NCI-H2107 treated with DMSO at 0.1 percent for 48 hours (cell line): ENCODE measurements at regions not wholly inside any gene's neighbourhood (a gene's known extent, or its start where the extent isn't known, plus 50 kb on each side); places are given as distances from the start of the nearest gene placed in this dataset.

Source experiments
- DNase-seq: peaks from one replicate; lab custom pipeline; 2025; ENCODE audit not compliant: unreplicated experiment; lab: John Stamatoyannopoulos, UW

DNA sequence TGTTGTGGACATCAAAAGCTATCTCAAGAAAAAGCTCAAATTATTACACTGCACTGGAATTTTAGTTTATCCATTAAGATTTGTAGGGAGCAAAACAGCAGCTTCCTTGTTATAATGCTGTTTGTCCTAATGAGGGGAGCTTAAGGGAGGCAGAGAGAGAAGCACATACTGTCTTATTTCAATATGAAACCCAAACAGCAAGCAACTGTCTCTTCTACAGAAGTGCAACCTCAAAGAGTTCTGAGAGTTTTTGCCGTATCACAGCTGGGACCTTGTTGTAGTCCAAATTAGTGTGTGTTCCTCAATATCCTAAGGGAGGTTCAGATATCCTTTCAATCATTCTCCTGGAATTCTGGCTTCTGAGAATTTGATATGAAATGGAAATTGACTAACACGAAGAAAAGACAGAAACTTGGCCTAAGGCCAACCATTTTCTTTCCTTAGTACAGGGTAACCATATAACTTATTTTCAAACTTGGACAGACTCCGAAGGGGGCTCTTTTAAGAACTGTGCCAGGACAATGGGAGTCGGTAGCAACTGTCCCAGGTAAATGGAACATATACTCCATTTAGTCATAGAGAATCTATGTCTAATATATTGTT is 149.3 kb upstream of the CCN2 start:
- DNase-seq: no peak

DNA sequence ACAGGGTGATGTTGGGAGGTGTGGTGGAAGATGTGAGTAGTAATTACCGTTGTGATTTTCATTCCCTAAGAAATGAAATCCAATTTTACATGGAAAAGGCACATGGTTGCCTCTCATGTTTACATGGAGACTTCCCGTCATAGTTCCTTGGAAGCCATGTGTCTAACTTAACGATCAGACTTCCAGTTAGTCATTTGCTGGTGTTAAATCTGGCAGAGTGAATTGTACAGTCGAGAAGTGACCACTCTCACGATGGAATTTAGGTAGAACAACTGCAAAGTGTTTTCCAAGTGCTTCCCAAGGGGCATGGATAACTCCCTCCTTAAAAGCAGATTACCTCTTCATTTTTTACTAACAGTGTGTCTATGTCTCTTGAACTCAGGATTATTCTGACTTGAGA is 145.8 kb upstream of the CCN2 start:
- no peak for DNase-seq

DNA sequence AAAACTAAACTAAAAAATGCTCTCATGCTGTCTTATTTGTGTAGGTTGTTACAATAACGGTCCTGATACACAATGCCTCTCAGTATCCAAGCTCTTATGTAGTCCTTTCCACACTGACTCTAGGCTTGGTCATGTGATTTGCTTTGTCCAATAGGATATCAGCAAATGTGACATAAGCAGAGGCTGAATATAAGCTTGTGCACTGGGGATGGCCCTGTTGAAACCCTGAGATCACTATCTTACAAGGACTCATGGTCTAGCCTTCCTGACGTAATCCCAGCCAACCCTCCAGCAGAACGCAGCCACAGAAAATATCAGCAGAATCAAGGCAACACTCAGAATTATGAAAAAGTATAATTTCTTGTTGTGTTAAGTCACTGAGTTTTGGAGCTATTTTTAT is 145.1 kb upstream of the CCN2 start:
- DNase-seq: no peak

DNA sequence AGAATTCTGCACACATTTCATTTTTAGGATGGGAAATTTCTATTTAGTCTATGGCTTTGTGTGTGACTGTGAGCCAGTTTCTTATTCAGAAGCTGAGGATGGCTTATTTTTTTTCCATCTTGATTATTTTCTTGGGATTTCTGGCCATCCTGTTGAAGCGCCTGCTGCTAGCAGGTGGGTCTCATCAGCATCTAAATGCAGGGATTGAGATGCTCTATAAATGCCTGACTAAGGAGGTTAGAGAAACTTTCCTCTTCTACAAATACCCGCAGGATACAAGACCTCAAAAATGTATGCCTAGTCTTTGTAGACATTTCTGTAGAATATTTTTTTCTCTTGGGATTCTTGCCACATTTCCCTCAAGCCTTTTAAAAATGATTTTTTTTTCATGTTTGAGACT is 138.0 kb upstream of the CCN2 start:
- no peak for DNase-seq

DNA sequence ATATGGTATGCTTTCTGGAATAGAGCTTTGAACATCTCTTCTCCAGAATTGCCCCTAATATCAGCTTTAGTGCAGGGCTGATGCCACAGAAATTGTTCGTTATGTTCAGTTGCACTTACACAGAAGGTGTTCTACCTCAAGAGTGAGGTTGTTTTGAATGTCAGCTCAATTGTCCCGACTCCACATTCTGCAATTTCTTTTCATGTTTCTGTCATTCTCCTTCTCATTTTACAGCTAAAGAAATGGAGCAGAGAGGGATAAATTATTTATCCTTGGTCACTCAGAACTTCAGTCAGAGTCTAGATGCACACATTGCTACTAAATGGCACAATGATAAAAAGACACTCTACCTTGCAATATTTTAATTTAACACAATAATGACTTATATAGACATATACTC is 137.0 kb upstream of the CCN2 start:
- DNase-seq: no peak

DNA sequence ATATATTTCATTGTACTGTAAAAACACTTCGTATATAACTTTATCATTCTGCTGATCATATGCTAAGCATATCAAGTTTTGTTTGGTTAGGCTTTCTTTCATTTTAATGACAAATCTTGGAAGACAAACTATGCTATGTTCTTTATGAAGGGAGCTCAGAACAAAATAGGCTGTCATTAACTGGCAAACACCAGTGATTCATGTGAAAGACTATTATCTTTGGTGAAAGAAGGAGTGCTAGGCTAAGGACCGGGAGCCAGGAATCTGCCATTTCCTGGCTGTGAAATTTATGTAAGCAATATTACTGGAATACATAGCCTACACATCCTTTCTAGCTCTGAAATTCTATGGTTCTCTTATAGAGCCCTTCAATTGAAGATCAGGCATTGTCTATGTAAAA is 136.2 kb upstream of the CCN2 start:
- DNase-seq: no peak

DNA sequence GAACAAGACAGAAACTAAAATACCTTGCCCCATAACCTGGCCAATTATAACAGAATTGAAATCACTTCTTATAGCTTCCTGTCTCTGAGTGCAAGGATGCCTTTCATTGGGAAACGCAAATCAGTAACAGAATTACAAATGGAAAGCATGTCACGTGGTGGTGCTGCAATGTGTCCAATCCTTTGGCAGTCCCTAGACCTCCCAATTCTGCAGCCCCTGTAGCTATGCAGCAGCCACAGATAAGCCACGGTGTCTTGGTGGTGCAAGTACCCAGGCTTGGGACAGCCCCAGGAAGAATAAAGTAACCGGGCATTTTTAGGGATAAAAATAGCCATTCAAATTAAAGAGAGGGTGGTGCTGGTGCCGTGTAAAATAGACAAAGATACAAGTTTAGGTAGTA is 134.6 kb upstream of the CCN2 start:
- no peak for DNase-seq

DNA sequence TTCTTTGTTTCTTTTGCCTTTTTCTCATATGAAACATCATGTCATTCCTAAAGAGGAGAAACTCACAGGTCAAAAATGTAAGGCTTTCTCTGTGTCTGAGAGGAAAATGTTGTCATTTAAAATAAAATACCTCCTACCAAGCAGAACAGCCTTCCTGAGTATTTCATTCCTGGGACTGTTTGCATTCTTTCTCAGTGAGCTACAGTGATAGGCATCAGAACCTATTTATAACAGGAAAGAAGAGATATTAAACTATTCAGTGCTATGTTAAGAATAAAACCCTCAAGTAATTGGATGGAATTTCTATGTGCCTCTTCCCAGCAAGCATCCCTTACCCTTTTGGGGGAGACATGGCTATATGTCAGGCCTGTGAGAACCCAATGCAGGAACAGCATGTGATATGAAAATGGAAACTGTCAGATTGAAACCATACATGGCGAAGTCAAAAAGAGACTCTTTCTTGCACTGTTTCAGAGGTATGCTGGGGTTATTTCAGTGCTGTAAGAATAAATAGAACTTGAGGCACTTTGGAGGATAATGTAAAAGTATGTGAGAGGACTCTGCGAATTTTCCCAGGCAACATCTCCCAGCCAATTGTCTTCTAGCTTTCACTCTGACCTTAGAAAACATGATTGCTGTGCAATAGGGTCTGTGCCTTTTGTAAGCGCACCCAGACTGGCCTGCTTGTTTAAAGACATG is 133.8 kb upstream of the CCN2 start:
- DNase-seq: no peak

DNA sequence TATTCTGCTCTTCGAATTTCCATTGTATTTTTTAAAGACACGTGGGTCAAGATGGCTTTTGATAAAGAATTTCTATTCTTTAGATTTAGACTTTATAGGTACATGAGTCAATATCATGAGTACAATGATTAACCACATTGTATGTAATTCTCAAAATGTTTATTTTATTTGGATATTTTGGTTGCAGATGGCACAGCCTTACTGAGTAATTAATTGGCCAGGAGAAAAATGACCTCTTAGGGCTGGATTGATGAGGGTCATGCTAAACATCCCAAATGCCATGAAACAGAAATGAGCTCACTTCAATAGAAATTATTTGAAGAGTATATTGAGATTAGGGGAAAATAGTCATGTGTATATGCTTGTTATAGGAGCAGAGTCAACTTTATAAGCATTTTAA is 131.2 kb upstream of the CCN2 start:
- DNase-seq: no peak

DNA sequence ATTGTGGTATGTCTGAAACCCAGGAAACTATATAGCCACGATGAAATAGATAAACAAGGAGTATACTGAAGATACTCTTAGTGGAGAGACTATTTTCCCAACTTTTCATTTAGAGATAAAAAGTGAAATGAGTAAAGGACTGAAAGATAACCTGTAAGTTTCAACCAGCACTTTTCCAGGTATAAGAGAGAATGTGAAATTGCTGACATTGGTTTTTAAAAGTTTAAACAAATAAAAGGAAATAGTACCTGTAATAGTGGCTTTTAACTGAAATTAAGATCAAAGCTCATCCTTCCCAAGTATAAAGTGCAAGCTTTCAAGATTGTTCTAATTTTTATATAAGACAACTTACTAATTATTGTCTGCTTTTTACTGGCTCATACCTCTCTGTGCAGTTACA is 130.2 kb upstream of the CCN2 start:
- DNase-seq: no peak

DNA sequence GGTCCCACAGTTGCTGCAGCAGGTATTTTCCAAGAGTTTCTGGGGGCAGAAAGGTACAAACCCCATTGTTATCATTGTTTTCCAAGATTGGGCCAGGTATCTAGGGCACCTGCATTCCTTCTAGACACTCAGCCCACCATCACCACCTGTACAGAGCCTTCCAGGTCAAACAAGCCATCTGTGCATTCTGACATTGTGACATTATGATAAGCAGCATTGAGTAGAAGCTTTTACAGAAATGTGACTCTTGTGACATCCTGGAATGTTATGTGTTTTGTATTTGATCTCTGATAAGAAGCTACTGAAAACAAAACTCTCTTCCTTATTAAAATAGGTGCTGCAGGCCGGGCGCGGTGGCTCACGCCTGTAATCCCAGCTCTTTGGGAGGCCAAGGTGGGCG is 128.1 kb upstream of the CCN2 start:
- no peak for DNase-seq

DNA sequence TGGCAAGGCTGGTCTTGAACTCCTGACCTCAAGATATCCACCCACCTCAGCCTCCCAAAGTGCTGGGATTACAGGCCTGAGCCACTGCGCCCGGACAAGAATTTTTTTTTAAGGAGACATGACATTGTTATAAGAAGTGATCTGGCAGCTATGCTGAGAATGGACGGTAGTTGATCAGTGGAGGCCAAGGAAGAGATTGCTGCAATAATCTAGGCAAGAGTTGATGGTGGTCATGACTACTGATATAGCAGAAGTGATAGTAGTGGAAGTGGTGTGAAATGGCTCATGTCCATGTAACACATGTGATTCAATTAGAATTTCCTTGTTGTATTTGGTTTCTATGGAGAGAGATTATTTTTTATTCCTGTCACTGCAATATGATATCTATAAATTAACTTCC is 125.3 kb upstream of the CCN2 start:
- no peak for DNase-seq

DNA sequence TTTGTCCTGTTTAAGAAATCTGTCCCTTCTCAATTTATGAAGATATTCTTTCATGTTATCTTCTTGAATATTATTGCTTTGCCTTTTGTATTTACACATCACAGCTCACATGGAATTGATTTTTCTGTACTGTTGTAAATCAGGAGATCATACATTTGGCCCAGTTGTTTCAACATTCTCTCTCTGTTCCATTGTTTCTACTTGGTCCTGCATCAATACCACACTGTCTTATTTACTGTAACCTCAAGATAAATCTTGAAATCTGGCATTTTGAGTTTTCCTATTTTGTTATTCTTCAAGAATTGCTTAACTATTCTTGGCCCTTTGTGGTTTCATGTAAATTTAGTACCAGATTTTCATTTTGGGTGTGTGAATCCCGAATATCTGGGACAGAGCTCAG is 121.7 kb upstream of the CCN2 start:
- no peak for DNase-seq

DNA sequence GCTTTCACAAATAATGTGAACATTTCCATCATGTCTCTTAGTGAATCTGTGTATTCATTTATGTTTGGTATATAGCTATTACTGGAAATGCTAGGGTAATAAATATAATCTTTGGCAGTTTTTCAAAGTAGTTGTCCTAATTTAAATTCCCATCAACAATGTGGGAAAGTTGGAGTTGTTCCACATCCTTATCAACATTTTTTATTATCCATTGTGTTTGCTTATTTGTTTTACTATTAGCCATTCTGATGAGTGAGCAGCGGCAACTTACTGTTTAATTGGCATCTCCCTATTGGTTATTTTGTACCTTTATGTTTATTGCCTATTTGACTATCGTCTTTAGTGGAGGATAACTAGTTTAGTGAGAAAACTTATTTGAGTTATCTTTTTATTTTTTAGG is 121.1 kb upstream of the CCN2 start:
- no peak for DNase-seq

DNA sequence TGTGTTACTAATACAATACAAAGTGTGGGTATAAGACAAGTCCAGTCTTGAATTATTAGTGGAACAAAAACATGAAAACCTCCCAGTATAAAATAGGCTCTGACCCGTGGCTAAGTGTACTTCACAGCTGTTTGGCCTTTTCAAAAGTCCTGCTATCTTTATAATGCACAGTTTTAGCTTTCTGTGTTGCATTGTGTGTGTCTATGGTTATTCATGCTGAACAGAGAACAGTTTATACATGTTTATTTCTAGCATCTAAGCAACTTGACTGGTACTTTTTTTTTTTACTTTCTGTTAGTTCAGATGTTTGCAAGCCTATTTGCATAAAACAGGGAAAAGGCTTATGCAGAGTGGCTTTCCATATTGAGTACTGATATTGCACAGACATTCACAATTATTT is 119.2 kb upstream of the CCN2 start:
- no peak for DNase-seq

DNA sequence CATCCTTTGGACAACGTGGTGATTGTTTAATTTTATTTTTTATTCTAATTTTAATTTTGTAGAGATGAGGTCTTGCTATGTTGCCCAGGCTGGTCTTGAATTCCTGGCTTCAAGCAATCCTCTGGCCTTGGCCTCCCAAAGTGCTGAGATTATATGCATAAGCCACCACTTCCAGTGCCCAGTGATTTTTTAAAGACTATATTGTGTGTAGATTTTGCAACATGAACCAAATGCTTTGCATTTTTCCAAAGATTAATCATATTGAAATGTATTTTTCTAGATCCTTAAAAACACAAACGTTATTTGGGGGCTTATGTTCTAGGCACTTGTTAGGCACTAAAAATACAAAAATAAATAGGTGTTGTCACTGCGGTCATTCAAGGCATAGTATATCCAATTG is 117.6 kb upstream of the CCN2 start:
- DNase-seq: no peak

DNA sequence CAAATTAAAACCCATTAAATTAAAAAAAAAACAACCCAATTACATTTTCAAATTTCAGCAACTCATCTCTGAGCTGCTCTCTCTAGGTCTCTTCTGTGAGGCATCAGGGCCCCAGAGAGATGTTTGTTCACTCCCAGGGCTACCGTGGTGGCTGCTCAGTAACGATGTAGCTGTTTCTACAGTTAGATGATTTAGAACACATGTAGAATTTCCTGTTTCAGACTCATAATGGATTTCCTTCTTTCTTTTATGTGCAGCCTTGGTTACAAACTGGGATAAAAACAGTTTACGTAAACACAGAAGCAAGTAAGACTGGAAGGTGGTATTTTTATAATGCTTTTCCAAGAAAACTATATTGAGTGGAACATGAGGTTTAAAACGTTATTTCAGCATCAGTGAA is 116.1 kb upstream of the CCN2 start:
- DNase-seq: no peak

DNA sequence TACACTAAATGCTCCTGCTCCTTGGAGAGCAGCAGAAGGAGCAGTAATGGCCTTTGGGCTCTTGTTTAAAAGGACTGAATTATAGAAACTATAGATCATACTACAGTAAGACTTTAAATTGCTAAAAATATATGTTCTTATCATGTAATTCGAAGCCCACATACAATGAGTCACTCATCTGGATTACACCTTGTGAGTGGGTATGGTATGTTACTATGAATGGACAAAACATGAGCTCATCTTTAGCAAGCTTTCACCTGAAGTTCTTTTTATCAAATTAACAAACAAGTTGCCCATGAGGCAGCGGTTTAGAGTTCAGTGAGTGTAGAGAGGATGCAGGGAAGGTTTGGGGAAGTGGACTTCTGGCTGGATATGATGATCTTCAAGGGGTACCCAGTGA is 114.4 kb upstream of the CCN2 start:
- DNase-seq: no peak

DNA sequence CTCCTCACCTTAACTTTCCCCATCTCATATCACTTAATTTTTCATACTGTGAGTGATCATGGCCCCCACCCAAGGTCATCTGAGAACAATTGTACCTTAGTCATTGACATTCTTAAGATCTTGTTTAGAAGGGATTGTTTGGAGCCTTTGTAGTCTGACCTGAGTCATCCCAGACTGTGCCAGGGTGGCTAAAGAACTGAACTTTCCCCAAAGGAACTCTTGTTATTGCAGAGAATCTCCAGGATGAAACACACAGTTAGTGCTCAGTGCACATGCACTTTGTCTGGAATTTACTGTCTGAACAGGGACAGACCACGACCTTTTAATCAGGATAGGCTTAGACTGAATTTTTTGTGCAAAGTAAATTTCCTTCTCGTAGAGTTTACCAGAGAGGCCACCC is 112.6 kb upstream of the CCN2 start:
- DNase-seq: no peak

DNA sequence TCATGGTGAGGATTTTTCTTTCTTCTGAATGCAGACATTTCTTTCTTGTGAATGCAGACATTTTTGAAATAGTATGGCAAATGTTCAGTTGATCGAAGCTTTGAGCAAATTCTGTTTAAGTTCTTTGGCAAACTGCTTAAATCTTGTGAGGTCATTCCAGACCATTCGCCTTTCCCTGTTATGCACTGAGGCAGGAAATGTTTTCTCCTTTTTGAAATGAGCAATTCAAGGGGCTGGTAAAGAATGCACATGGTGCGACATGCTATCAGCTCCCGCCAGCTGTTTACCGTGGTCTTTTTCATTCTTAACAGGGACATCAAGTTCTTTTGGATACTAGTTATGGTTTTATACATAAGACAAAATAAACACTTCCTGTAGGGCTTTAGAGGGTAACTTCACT is 112.0 kb upstream of the CCN2 start:
- no peak for DNase-seq

DNA sequence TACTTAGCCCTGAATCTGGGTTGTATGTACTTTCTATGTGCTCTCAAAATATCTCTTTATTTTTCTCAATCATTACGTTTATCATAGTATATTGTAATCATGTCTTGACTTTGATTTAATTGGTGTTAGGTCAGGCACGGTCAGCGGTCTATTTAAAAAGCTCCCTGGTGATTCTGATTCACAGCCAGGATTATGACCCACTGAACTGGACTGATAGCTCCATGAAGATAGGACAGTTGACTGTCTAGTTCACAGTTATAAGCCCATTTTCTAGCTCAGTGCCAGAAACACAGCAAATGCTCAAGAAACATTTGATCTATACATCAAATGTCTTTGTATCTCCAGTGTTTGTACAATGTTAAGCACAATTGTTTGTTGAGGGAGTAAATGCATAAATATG is 111.5 kb upstream of the CCN2 start:
- no peak for DNase-seq

DNA sequence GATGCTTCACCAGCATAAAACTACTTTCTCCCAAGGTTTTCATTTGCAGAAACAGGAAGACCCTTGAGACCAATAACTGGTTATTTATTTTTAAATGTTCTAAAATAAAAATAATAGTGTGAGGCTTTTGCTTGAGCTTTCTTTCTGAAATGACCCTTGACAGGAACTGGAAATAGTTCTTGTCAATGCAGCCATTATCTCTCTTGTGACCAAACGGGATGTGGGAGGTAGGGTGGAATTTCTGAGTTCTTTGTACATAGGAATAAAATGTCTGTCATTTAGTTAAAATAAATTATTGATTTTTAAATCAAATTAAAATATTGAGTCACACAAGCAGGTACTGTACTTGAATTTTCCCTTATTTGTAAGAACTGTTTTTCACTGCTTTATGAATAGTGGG is 110.2 kb upstream of the CCN2 start:
- DNase-seq: no peak

DNA sequence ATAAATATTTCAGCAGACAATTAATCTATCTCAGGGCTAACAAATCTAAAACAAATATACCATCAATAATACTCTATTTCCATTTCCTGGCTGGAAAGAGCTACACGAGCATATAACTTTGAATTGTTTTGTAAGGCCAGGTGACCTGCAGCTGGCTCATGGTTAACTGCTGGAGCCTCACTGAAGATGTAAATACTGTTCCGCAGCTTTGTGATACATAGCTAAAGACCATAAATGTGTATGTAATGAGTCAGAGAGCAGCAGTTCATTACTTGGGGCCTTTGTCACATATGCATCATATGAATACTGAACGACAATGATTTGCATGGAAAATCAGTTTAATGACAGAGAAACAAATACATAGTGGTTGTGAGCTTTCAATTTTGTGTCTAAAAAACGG is 109.4 kb upstream of the CCN2 start:
- DNase-seq: no peak
